Uterus (tissue), 3 donors: ENCODE measurements at regions not wholly inside any gene's neighbourhood (a gene's known extent, or its start where the extent isn't known, plus 50 kb on each side); places are given as distances from the start of the nearest gene placed in this dataset.

Experiments used
- DNase-seq, 2 donors: peaks; one replicate each; pipeline ENCODE4 v3.0.0-alpha.2; 2019 to 2020
- H3K27ac ChIP-seq, 2 donors: fragments of 200-600 bp; sonication (generic); 1 replicate in 1 of 2; 2 replicates in 1 of 2; pipeline ENCODE4 v1.5.1; 2016 to 2018
- H3K27me3 ChIP-seq, 2 donors: fragments of 200-600 bp; sonication (generic); one replicate each; pipeline ENCODE4 v1.5.1; 2018 to 2019; ENCODE audit warnings: control low read depth in 1 of 2
- H3K36me3 ChIP-seq, 2 donors: fragments of 200-600 bp; sonication (generic); one replicate each; pipeline ENCODE4 v1.5.1; 2019; ENCODE audit warnings: control low read depth in 1 of 2
- H3K4me1 ChIP-seq, 2 donors: fragments of 200-600 bp; sonication (generic); one replicate each; pipeline ENCODE4 v1.5.1; 2018 to 2019; ENCODE audit warnings: control low read depth in 1 of 2
- H3K4me3 ChIP-seq, 2 donors: fragments of 200-600 bp; sonication (generic); 1 replicate in 1 of 2; 2 replicates in 1 of 2; pipeline ENCODE4 v1.5.1; 2018 to 2019; ENCODE audit warnings: mild to moderate bottlenecking in 1 of 2
- H3K9me3 ChIP-seq, 2 donors: fragments of 200-600 bp; sonication (generic); one replicate each; pipeline ENCODE4 v1.5.1; 2019; ENCODE audit warnings: control low read depth in 1 of 2
- CTCF ChIP-seq, 4 experiments: fragments of 200-600 bp in 2 of 4; fragments of 450-650 bp in 2 of 4; sonication (generic) in 2 of 4; IDR thresholded peaks; one replicate each; pipeline ENCODE4 v1.5.1; 2016 to 2019; ENCODE audit warnings: antibody characterized with exemption in 4 of 4, mild to moderate bottlenecking in 2 of 4, moderate library complexity in 1 of 4
- POLR2A ChIP-seq, 2 donors: fragments of 450-650 bp; IDR thresholded peaks; one replicate each; pipeline ENCODE4 v1.6.1; 2016; ENCODE audit warnings: antibody characterized with exemption in 2 of 2, mild to moderate bottlenecking in 1 of 2, moderate library complexity in 1 of 2
- intact Hi-C: fragments of 100-400 bp; cut with DNase I; formaldehyde crosslinking; loops from one replicate; pipeline ENCODE4 v1.15.1; 2023; ENCODE audit warnings: low total_unique reads
- donor health status: DM: yes; HTN: yes; CAD: no.

DNA sequence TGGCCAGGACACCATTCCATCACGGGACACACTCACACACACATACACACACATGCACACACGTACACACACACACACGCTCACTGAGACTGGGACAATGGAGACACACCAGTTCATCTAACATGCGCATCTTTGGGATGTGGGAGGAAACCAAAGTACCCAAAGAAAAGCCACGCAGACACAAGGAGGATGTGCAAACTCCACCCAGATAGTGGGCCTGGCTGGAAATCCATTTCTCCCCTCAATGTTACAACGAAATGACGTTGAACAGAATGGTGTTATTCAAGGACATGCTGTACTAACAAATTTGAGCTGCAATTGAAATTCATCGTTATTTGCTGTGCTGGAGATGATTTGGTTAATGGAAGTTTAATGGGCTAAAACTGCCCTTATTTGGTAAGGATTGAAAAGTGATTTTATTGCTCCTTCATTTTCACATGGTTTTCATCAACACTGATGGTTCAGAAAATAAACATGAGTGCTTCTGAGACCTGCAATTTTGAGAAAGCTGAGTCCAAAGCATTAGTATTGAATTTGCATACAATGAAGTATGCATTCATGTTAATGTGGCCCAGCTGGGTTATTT, 110.0 kb downstream of the KCNE4 start:
- no peaks in the 10 kb centered on the region for H3K36me3 ChIP-seq
- H3K4me3 ChIP-seq = no peak overlapping the region
- no peaks in the 10 kb centered on the region for H3K9me3 ChIP-seq
- H3K27me3 ChIP-seq = no peaks in the 10 kb centered on the region
- TF ChIP-seq POLR2A (IDR thresholded peaks at IDR 0.05) = no peak
- no peak for TF ChIP-seq CTCF (IDR thresholded peaks at IDR 0.05)
- no peak for DNase-seq
- no peak overlapping the region for H3K27ac ChIP-seq
- H3K4me1 ChIP-seq = no peaks in the 10 kb centered on the region
- intact Hi-C loops = no loop called here

DNA sequence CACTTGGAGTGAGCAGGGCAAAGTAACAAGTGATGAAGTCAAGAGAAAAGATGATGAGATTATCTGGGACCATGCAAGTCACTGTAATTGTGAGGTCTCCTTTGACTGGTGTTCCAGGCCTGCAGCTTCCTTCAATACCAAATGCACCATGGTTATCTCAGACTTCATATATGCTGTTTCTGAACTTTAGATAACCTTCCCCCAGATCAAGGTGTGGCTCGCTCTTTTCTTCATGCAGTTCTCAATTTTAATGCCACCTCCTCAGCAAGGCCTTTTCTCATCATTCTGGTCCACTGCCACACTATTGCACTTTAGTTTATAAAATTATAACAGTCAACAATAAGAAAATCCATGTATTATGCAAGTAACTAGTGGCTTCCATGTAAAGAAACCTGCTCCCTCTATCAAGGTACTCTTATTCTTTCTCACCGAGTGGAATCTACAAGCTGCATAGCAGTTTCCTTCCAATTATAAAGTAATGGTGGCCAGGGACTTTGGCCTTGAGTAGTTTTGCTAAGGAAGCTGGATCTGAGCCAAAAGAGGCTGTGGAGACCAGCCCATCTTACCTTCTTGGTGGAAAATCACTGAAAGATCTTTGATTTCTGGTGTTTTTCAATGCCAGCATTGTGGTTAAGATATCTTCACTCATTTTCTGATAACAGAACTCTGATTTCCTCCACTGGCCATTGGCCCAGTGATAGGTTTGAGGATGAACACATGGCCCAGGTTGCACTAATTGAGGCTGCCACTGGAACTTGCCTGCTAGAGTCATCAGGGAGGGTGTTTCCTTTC, 113.6 kb downstream of the KCNE4 start:
- Histone ChIP-seq H3K27me3 (no peaks in the 10 kb centered on the region), H3K36me3 (no peaks in the 10 kb centered on the region), H3K27ac (no peak overlapping the region), H3K4me1 (no peaks in the 10 kb centered on the region), H3K9me3 (no peaks in the 10 kb centered on the region), H3K4me3 (no peak overlapping the region)
- DNase-seq = no peak
- no peak for TF ChIP-seq CTCF (IDR thresholded peaks at IDR 0.05)
- TF ChIP-seq POLR2A (IDR thresholded peaks at IDR 0.05) = no peak
- intact Hi-C loops = no loop called here

GRCh38 chr2:223166215-223166493, 114.2 kb downstream of the KCNE4 start:
- intact Hi-C loops = no loop called here
- Histone ChIP-seq H3K4me3 (no peak overlapping the region), H3K9me3 (no peaks in the 10 kb centered on the region), H3K27ac (no peak overlapping the region), H3K4me1 (no peaks in the 10 kb centered on the region), H3K36me3 (no peaks in the 10 kb centered on the region), H3K27me3 (no peaks in the 10 kb centered on the region)
- TF ChIP-seq CTCF (IDR thresholded peaks at IDR 0.05) (no peak), POLR2A (IDR thresholded peaks at IDR 0.05) (no peak)
- DNase-seq = no peak

DNA sequence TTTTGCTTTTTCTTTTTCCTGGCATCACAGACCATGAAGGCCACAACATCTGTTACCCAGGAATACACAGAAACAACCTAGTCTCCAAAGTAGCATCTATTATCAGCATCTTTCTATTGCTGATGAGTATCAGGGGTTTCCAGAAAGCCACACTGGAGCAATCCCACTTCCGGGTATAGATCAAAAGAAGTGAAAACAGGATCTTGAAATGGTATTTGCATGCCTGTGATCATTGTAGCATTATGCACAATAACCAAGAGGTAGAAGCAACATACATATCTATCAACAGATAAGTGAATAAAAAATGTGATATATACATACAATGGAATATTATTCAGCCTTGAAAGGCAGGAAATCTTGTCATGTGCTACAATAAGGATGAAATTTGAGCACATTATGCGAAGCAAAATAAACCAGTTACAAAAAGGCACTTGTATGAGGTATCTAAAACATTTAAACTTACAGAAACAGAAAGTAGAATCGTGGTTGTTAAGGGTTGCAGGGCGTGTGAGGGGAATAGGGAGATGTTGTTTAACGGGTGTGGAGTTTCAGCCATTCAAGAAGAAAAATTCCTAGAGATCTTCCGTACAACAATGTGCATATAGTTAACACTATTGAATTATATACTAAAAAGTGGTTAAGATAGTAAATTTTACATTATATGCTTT, 115.1 kb downstream of the KCNE4 start:
- TF ChIP-seq CTCF (IDR thresholded peaks at IDR 0.05) (no peak), POLR2A (IDR thresholded peaks at IDR 0.05) (no peak)
- Histone ChIP-seq H3K27ac (no peak overlapping the region), H3K4me3 (no peak overlapping the region), H3K9me3 (no peaks in the 10 kb centered on the region), H3K27me3 (no peaks in the 10 kb centered on the region), H3K36me3 (no peaks in the 10 kb centered on the region), H3K4me1 (no peaks in the 10 kb centered on the region)
- intact Hi-C loops = no loop called here
- no peak for DNase-seq
